HG03066 (cell line): ENCODE measurements at regions not wholly inside any gene's neighbourhood (a gene's known extent, or its start where the extent isn't known, plus 50 kb on each side); places are given as distances from the start of the nearest gene placed in this dataset.

ENCODE experiments used
- ATAC-seq: cut with Tn5 transposase; IDR thresholded peaks from one replicate; pipeline ENCODE4 v1.9.1; 2021; ENCODE audit warnings: low read depth; ENCODE audit not compliant: unreplicated experiment

DNA sequence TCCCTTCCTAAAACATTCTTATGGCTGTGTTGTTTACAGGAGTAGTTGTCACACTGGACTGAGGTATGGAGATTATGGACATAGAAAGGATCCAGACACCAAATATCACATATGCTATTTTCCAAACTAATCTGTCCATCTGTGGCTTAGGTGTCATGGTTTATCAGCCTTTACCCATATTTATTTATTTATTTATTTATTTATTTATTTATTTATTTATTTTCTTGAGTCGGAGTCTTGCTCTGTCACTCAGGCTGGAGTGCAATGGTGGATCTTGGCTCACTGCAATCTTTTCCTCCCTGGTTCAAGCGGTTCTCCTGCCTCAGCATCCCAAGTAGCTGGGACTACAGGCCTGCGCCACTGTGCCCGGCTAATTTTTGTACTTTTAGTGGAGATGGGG lies 1103.1 kb downstream of the MAT2B start:
- no peak for ATAC-seq

DNA sequence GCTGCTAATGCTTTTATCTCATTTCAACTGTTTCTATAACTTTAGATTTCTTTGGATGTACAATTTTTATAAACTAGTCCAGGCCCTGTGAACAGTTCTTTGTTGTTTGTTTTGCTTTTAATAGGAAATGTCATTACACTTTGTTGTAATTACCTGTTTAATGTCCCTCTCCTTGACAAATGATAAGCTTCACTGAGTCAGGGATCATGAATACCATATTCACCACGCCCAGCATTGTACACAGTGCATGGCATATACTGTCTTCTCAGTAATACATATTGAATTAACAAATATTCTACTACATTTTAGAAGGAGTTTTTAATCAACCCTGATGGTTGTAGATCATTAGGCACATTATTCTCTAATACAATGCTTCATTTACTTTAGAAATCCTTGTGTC lies 1105.0 kb downstream of the MAT2B start:
- no peak for ATAC-seq

DNA sequence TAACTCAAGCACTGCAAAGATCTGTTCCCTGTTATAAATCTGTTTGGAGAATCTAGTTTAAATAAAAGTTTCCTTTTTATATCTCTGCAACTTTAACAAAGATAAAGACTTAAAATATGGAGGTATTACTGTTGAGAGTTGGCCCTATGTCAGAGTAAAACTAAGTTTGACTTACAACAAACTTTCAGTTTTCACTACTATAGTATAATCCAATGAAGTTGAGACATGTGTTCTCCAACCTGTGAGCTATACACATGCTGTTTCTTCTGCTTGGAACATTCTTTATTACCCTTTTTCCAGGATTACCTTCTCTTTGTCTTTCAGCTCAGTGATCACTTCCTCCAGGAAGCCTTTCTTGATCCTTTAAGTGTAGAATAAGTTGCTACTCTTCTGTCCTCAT lies 1109.3 kb downstream of the MAT2B start:
- no peak for ATAC-seq

DNA sequence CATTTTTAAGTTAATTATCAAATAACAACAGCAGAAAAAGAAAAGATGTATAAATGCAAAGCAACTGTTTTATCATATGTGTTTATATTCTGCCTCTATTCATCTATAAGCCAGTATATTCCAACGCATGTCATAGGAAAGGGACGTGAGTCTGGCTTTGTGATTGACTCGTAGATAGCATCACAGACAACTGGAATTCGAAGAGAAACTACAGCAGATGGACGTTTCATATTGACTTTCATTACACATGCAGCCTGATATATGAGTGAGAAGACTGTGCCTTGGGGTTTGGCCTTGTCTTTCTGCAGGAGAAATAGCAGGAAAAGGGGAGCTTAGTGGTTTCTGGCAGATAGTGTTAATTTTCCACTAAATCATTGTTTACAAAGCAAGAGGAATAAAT lies 1111.9 kb downstream of the MAT2B start:
- ATAC-seq = no peak

DNA sequence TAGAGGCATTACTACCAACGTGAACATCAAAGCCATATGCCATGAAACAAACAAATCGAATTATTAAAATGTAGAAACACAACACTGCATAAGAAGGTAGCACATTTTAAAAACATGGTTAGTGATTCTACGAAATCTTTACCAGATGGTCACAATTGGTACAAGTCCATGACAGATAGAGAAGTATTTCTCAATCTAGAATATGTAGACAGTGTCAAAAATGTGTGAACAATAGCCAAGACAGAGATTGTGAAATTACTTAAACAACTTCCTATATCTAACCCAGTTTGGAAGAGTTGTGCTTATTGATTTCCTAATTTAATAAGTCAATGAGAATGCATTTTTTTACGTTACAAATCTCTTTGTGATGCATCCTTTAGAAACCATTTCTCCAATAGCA lies 1121.6 kb downstream of the MAT2B start:
- no peak for ATAC-seq

DNA sequence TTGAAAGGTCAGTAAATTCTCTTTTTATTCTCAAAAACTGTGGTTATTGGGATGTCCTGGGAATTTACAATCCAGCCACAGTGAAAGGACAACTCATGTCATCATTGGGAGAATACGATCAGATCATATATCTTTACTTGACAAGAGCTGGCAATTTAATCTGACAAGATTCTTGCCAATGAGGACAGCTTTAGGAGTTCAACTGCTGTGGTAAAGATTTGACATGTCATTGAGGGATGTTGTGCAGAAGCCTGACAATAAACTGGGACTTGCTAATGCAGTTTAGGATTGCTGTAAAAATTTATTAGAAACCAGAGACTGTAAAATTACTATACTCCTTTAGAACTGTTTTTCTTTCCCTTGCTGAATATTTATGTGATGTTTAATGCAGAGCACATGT lies 1131.0 kb downstream of the MAT2B start:
- ATAC-seq = no peak

DNA sequence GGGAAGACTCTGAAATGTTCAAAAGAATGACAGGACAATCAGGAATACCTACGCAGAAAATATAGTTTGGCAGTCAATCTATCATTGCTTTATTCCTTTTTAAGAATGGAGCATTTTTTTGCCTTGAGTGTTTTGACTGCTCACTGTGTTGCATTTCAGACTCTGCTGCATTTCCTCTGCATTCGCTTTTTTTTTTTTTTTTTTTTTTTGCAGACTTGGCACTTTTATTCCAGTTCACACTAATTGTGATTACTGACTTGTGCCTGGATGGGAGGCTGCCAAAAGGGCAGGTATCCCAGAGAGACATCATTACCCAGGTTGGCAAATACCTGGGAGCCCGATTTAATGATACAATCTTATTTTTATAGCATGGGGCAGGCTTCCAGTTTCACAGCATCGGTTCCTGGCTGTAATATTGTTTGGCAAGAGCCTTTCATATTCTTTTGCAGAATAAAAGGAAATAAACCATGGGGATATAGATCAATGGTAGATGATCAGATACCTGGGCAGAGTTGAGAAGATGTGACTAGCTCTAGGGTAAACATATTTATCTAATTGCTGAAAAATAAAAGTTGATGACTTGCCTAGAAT lies 1132.6 kb downstream of the MAT2B start:
- no peak for ATAC-seq

DNA sequence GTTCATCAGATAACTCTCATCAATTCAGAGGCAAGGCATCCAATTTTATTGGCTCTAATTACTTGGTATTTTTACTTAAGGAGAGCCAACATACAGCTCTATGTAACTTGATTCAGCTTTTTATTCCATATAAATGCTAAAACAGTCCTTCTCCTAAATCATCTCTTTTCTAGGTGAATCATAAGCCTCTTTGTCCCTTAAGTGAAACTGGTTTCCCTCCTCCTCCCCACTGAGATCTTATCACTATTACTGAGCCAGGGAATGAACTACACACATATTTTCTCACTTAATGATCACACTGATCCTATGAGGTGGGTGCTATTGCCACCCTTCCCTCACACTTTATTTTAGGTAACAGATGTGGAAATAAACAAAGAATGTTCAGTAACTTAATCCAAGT lies 1143.8 kb downstream of the MAT2B start:
- no peak for ATAC-seq

DNA sequence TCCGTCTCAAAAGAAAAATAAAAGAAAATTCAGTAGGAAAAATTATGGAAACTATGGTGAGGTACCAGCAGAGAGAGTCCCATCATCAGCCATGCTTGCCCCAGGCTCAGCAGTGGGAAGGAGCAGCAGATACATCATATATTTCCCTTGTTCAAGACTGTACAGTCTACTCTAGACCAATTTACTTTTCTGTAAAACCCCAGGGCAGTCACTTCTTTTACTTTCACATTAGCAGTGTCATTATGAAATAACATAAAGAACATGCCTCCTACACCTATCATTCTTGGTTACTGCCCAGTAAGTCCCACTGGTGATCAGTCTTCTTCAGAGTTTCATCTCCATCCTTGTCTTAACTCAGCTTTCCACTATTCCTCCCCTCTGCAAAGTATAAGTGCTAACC lies 1145.0 kb downstream of the MAT2B start:
- ATAC-seq = no peak

DNA sequence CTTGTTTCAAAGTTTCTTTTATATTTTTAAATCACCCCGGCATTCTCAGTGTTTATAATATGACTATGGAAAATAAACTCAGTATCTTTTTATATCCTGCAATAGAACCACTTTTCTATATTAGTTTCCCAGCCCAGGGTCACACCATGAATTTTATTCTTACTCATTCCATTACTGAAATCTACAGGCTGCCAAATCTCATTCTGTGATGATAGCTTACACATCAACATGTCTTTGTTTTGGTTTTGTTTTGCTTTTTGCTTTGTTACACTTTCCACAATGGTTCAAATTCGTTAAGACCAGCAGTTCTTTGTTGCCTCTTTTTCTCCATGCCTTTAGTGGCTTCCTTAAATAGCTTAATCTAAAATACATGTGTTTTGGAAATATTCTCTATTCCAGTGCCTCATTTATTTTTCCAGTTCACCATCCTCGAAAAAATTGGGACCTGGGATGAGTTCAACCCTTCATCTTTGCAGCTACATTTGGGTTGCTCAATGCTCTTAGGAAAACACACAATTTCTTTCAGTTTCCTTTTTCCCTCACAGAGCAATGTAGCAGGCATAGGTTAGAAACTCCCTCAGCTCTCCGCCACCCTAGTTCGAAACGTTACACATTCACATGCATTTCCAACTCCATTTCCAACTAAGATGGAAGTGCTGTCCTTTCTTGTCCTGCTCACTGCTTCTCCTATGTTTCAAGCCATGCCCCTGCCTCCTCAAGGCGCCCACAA lies 1146.3 kb downstream of the MAT2B start:
- ATAC-seq = no peak

DNA sequence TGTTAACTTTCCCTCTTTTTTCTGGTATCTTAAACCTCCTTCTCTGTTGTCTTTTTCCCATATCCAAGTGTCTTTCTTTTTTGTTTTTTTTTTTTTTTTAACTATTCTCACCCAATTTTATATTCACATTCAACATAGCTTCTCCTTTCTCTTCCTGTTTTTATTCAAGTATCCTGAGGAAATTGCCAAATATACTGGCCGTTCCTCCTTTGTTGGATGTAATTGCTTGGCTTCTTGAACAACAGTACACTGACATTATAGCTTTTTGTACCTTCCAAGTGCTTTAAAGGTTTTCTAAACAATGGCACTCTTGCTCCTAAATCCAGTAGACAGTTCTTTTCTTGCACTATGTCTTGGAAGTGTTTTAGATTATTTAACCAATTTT lies 1146.8 kb downstream of the MAT2B start:
- no peak for ATAC-seq

DNA sequence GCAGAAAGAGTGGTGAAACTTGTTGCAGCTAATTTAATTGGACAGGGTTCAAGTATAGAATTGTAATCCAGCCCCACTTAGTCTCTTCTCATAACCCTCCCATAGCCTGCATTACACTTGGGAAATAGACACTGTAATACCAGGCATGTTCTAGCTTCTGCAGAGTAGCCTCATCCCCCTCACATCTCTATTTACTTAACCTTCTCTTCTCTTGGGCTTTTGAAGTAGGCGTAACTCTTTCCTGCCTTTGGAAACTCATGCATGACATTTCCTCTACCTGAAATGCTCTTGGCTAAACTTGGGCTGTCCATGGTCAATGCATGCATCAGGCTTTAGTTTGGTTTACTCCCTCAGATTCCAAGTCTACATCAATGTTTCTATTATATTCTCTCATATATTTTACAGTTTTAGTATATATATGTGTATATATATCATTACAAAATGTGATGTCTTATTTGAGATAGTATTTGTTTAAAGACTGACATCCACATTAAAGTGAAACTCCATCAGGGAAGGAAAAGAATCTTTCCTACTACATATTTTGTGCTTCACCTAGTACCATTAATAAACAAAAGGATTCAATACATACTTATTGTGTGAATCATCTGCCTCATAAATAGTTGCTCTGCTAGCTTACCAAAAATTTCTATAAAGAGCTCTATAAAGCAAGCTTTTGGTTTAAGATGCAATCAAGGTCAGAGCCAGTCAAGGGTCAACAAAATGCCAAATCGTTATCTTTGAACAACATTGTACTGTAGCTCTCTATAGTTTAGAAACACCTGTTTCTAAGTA lies 1158.0 kb downstream of the MAT2B start:
- no peak for ATAC-seq

DNA sequence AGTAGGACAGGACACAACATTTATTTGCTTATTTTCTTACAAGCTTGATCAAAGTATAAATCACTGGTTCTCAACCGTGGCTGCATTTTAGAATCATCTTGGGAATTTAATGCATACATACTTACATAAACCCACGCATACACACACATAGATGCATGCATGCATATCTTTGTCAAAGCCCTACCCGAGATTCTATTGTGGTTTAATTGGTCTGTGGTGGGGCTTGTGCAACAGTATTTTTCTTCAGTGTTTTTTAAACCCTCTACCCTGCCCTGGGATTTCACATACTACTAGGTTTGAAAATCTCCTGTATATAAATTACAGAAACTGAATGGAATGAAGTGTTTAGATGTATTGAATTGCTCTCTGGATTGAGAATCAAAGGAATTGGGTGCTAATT lies 1166.2 kb downstream of the MAT2B start:
- ATAC-seq = no peak

DNA sequence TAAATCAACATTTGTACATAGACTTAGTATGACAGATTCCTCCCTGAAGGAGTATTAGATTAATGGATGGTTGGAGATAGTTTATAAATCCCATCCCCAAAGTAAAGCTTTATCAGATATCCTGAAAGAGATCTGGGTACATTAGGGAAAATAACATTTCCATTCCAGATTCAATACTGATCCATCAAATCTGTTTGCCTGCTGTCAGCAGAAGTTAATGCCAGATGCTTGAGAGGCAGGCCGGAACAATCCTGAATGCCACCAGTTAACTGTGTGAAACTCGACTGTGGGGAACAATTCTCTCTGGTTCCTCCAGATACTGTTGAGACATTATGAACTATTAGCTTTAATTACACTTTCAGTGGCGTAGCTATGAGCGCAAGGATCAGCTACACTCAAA lies 1166.8 kb downstream of the MAT2B start:
- ATAC-seq = no peak

DNA sequence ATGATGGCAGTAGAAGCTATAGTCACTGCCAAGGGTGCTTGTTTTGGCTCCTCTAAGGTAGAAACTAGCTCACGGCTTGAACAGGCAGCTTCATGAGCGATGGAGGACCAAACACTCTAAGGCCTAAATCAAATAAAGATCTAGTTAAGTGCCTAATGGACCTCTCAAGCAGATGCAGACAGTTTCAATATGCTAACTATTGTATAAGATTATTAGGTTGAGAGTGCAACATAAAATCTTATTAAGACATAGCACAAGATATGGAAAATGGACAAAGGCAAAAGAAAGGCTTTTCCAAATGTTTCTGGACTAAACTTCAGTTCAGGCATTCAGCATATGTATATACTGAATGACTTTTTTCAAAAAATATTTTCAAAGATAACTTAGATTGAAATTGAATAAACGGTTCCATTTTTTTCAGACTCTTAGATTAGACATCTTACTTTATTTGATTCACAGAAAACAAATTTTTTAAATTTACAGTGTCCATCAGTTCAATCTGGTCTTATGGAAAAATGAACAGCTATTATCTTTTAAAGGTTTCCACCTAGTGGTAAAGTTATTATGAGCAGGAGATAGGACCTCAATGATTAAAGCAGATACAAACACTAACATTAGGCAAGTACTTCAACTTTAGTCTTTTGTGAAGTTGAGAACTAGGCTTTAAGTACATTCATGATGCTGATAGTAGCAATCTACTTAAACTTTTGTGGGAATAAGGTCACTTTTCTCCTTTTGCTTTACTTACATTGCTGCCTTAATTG lies 1167.7 kb downstream of the MAT2B start:
- no peak for ATAC-seq

DNA sequence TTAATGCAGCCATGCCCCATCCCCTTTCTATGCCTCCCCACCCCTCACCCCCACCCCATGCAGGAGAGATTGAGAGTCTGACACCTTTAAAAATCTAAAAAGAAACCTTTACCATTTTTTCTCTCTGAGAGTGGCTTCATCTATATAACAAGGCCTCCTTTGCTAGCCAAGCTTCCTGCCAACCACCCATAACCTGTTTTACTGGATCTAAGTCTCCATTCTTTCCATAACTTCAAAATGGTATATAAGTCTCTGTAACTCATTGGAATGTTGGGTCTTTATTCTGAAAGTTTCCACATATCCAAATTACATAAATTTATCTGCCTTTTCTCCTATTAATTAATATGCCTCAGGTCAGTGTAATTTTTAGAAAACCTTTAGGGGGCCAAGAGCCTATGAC lies 1174.0 kb downstream of the MAT2B start:
- no peak for ATAC-seq

DNA sequence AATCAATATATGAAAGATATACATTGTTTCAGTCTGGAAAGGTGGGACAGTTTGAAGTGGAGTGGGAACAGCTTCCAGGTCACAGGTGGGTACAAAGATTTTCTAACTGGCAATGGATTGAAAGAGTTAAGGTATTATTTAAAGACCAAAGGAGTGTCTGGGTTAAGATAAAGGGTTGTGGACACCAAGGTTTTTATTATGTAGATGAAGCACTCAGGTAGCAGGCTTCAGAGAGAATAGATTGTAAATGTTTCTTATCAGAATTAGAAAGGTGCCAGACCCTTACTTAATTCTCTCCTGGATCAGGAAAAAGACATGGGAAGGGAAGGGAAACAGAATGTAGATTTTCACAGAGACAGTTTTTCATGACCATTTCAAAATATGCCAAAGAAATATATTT lies 1174.8 kb downstream of the MAT2B start:
- ATAC-seq = no peak

DNA sequence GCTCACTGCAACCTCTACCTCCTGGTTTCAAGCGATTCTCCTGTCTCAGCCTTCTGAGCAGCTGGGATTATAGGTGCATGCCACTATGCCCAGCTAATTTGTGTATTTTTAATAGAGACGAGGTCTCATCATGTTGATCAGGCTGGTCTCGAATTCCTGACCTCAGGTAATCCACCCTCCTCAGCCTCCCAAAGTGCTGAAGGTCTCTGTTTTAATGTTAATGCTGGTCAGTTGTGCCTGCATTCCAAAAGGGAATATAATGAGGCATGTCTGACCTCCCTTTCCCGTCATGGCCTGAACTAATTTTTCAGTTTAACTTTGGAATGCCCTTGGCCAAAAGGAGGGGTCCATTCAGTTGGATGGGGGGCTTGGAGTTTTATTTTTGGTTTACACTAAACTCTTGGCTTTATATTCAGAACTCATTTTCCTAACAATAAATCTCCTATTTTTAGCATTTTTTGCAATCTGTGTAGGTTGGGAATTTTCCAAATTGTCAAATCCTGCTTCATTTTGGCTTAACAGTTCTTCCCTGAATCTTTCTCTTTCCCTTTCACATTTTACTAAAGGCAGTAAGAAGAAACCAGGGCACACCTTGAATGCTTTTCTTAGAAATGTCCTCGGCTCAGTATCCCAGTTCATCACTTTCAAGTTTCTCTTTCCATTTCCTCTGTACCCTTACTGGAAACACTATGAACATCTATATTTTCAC lies 1175.5 kb downstream of the MAT2B start:
- ATAC-seq = no peak

DNA sequence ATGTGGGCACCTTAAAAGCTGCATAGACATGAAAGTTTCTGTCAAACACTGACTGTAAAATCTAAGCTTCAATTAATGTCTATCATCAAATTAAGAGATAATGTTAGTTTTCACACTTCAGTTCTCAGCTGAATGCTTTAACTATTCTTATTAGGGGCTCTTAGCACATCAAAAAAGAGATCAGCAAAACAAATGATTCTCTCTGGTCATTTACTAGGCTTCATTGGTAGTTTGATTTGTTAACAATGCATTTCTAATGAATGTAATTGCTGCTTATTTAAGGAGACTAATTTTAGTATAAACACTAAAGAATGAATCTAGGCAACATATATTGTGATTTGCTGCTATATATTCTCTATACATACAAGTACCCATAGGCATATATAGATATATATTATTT lies 1182.0 kb downstream of the MAT2B start:
- ATAC-seq = no peak

DNA sequence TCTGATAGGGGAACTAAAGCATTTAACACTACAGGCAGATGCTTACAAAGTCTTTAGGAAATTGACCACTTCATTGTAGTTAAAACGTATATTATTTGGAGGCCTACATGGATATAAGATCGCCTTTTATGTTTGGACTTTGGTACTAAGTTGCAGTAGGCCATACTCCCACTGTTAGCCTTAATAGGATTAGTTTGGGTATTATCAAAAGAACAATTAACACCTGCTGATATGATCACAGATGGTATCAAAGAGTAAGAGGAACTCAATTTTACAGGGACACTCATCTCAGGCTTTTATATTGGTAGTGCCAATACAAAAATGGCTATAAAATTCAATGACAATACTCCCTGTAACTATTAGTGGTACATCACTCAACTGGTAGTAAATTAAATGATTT lies 1183.0 kb downstream of the MAT2B start:
- ATAC-seq = no peak

DNA sequence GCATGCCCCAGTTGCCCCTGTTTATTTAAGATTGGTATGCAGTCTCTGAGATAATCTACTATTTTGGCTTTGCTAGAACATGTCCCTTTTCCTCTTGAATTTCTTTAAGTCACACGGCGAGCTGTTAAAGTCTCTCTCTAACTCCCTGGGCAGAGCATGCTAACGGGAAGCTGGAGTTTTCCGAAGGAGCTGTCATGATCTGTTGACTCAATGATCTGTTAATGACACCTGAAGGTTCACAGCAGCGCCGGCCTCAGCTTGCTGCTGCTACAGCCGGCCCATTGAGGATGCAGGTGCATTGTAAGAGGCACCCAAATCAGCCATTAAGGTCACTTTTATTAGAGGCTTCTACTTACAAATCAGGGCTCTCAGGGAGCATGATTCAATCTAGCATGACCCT lies 1203.4 kb downstream of the MAT2B start:
- no peak for ATAC-seq
